ENCODE measurements at regions not wholly inside any gene's neighbourhood (a gene's known extent, or its start where the extent isn't known, plus 50 kb on each side); places are given as distances from the start of the nearest gene placed in this dataset.

DNA sequence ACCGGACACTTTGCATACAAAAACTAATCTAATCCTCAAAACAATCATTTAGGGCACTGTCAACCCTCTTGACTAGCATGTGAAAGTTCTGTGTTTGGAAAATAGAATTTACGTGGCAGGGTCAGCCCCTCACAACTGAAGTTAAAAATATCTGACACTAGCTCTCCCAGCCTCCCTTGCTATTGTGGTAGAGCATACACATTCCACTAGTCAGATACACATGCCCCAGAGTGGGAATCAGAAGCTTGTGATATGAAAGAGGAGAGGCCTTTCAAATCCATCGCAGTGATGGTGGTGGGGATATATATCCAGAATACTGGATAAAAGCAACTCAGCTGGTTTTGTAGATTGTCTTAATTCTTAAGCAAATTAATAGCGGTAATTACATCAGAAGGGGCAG, 205.7 kb upstream of the IL15 start:
- TF ChIP-seq, protein P1, sequence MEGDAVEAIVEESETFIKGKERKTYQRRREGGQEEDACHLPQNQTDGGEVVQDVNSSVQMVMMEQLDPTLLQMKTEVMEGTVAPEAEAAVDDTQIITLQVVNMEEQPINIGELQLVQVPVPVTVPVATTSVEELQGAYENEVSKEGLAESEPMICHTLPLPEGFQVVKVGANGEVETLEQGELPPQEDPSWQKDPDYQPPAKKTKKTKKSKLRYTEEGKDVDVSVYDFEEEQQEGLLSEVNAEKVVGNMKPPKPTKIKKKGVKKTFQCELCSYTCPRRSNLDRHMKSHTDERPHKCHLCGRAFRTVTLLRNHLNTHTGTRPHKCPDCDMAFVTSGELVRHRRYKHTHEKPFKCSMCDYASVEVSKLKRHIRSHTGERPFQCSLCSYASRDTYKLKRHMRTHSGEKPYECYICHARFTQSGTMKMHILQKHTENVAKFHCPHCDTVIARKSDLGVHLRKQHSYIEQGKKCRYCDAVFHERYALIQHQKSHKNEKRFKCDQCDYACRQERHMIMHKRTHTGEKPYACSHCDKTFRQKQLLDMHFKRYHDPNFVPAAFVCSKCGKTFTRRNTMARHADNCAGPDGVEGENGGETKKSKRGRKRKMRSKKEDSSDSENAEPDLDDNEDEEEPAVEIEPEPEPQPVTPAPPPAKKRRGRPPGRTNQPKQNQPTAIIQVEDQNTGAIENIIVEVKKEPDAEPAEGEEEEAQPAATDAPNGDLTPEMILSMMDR (IDR thresholded peaks at IDR 0.05): no peak
- TF ChIP-seq ZFX (IDR thresholded peaks at IDR 0.05; ENCODE audit: borderline replicate concordance): no peak
